ENCODE measurements at regions not wholly inside any gene's neighbourhood (a gene's known extent, or its start where the extent isn't known, plus 50 kb on each side); places are given as distances from the start of the nearest gene placed in this dataset.

DNA sequence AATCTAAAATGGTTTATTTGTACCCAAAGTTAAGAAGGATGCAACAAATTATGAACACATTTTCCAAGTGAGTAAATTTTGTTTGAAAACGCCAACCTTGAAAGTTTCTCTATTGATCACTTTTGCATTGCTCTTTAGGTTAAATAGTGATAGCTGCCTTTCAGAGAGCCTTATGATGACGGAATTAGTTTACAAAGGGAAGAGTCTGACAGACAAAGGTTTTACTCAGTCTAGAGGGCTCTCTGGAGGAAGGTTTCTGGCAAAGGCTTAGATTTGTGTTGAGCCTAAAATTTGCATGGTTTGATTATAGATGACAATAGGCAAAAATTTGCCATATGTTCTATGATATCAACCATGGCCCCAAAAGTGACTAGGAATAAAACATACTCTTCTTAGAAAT is 95.9 kb upstream of the RUNX1 start:
- no peak for FAIRE-seq

DNA sequence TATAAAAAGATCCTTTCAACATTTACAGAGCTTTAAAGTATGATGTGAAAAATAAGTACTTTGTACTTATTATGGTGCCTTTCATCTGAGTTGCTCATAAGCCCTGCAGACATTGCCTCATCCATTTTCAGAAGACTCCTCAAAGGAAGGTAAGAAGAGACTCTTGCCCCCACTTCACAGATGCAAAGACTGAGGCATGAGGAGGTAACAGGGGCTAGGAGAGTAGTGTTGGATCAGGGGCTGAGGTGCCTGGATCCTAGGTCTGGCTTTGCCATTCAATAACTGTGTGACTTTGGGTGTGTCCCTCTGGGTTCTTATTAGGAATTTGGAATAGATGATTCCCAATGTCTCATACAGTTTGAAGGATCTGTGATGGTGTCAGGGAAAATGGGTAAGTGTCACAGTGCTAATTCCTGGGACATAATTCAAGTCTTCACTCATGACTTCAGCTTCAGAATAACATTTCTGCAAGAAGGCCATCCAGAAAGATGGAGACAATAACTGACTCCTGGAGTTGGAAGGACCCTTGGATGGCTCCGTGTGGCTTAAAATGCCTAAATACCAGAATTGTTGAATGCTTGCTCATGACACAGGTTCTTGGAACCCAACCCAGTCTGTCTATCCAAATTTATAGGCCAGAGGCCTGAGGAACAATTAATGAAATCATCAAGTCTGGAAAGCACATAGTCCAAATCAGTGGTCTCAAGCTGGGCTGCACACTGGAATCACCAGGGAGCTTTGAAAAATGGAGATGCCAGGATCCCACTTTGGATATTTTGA is 93.1 kb upstream of the RUNX1 start:
- FAIRE-seq, result no peak

DNA sequence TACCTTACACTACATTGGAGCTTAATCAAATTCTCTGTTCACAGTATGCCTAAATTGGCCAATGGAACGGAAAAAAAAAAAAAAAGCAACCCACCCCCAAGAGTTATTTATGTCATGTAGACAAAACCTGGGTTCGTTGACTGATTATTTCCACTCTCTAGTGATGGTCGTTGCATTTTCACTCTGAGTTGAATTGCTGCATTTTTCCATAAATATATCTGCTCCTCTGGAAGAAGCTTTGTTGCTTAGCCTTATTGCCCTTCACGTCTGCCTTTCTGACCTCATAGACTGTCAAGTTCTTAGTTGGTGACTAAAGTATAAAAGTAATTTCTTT is 90.2 kb upstream of the RUNX1 start:
- FAIRE-seq, result no peak

DNA sequence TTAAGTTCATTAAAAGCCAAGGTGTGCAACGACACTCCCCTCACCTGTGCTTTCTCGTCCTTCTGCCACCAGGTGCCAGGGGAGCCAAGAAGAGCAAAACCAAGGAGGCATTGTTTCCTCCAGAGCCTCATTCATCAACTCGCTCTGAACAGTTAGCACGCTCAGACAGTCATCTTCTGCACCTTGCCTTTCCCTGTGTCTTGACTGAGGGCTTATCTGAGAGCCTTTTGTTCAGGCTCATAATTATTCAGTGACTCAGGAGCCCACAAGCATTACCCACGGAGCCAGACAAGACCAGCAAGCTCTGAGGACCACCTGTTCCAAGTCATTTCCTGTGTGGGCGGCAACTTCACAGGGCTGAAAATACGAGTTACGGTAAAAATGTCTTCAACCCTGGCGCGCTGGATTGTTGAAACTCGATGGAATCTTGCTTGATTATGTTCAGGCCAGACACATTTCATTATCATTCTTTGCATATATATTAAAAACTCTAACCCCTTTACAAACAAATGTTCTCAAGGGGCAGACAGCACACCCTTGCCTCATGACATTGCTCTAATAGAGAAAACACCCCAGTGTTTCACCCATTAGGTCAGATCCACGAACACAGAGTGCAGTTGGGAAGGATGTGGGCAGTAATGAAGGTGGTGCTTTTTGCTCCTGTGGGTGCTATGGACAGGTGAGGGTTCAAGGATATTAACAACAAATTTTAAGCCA is 89.7 kb upstream of the RUNX1 start:
- no peak for FAIRE-seq

DNA sequence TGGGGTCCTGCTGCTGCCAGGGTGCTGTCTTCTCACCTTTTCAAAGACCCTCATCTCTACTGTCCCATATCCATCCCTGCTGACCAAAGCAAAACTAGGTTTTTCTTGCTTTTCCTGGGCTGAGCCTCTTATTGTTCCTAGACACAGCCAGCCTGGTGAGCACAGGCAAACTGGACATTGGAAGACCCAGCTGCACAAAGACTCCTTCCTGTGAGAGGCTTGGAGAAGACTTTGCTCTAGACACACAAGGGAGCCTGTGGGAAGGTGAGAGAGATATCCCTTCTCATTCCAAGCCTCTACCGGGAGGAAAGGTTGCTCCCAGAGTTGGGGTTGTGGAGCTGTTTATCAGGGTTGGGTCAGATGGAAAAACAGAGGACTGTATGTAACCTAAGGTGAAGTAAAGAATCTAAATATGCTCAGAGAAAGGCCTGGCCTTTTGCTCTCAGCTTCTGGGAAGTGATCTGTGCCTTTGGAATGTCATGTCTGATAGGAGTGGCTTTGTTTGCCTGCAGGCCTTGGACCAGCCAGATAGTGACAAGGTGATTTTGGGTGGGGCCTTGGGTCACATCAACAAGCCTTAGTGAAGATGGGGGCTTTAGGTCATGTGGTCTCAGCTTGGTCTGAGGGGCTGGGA is 87.6 kb upstream of the RUNX1 start:
- FAIRE-seq, result no peak

DNA sequence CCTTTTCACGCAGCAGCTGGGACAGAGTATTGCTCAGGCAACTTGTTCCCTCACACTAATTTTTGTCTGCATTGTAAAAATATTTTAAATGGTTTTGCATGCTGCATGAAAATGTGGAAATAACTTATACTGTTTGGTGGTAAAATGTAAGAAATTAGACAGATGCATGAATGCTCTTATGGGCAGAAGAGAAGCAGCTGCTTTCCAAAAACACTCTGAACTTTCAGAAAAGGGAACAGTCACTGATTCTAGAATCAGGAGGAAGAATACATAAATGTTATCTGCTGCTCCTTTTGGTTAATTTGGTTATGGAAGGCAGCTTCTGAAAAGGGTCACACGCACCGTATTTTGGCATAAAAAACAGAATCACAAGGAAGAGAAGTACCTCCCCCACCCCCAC is 87.0 kb upstream of the RUNX1 start:
- no peak for FAIRE-seq

DNA sequence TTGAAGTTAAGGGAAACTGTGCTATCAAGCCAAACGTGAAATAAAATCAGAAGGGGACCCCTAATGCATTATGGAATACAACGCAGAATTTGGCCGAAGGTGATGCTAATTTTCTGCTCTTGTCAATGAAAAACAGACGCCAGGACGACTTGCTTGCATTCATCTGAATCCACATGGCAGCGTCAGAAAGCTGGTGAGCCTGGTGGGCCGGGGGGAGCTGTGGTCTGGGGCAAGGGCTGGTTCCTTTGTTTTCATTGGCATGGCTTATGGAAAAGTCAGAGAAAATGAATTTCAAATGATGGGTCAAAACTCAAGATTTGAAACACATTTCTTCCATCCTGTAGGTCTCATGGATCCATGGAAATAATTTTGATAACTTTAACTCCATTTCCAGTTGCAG is 86.4 kb upstream of the RUNX1 start:
- FAIRE-seq, result no peak

DNA sequence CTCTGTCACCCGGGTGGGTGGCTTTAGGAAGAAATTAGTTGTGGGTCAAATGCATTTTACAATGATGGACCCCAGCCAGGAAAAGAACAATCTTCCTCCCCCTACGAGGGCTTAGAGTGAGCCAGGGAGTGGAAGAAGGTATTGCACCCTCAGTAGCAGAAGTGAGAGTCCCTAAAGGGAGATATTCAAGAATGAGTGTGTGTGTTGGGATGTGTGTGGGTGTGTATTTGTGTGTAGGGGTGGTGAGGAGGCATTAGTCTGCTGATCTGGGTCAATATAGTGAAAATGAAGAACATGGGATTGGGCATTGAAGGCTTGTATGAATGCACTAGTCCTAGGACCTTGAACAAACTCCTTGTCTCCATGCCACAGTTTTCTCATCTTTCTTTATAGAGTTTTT is 85.2 kb upstream of the RUNX1 start:
- no peak for FAIRE-seq

DNA sequence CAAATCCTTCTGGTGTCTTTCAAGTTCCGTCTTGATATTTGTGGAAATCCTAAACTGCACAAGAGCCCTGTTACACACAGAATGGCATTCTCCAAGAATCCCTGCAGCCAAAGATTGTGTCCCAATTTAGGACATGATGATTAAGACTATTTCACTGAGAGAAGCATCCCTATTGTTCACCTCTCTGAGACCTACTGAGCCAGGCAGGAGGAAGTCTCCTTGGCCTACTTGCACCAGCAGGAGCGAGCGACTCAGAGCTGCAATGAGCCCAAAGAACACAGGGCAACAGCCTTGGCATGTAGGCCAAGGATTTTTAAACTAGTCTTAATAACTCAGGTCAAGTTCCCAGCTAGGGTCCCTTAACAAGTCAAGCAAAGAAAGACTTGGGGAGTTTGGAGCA is 79.4 kb upstream of the RUNX1 start:
- no peak for FAIRE-seq

DNA sequence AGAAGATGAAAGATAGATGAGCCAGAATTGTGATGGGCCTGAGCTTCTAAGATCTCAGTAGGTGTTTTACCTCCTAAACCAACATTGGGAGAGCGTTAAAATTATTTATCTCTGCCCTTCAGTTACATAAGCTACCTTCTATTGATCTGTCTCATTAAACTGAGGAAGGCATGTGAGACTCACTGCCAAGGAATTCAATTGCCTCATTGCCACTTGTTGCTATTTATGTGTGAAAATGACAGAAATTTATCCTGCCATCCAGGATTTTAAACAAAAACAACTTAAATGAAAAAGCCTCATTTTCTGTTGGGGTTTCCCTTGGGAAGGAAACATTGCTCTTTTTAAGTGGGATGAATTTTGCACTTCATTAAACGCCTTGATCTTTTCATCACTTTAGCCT is 78.7 kb upstream of the RUNX1 start:
- FAIRE-seq, result no peak

DNA sequence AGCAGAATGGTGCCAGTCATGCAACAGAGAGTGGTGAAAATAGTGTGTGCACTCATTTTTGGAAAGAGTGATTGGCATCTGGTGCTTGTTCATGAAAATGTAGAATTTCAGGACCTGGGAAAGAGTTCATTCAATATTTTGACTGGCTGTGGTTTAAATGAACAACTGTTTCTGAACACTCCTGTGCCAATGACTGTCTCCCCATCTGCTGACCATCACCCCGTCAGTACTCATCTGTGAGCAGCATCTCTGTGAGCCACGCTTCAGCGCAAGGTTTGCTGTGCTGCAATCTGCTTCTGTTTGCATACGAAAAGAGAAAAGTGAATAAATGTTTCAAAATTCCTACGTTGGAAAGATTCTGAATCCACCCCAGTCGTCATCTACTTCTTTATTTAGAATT is 77.9 kb upstream of the RUNX1 start:
- FAIRE-seq, result no peak

DNA sequence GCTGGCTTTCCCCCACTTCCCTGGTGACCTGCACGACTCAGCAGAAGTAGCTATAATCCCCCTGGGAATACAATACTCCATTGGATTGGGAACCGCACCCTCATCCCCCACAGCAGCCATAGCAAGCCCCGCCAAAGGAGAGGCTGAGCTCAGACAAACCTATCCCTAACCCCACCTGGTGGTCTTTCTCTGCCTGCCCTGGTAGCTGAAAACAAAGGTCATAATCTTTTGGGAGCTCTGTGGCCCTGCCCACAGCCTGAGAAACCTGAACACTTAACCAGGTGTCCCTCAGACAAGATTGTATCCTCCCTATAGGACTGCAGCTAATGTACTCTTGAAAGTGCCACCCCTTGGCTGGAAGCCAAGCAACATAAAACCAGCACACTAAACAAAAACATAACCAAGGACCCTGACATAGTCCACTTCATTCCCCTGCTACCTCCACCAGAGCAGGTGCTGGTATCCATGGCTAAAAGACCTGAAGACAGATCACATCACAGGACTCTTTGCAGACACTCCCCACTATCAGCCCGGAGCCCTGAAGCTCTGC is 71.6 kb upstream of the RUNX1 start:
- no peak for FAIRE-seq

DNA sequence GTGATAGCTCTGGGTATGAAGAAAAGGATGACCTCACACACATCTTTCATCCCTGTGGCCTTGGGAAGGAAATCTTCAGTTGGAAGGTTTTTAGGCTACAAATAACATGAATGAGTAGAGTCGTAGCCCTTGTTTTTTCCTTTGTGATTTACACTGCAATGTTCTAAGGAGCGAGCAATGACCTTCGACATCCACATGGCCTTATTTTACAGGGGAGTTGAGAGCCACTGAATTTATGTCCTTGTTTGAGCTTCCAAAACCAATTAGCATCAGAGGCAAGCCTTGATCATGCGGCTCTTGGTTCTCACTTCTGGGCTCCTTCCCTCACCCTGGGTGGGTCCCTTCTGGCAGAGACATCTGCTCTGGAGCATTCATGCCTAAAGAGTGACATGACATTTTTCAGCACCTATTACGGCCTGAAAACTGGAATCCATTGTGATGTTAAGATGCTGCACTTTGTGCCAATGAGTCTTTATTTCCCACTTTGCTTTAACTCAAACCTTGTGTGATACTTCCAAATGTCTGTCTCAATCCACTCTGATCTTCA is 70.5 kb upstream of the RUNX1 start:
- FAIRE-seq, result no peak

DNA sequence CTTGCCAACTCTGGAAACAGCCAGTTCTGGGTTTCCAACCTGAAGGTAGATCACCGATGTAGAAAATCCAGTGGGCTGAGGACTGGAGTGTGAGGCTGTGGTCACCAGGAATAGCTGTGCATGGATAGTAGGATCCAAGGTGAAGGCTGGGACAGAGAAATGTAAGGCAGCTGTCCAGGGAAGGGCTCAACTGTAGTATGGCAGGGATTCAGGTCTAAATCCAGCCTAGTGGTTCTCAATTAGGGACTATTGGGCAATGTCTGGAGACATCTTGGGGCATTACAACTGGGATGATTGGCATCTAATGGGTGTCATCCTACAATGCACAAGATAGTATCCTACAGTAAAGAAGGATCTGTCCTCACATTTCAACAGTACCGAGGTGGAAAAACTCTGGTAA is 67.7 kb upstream of the RUNX1 start:
- no peak for FAIRE-seq

DNA sequence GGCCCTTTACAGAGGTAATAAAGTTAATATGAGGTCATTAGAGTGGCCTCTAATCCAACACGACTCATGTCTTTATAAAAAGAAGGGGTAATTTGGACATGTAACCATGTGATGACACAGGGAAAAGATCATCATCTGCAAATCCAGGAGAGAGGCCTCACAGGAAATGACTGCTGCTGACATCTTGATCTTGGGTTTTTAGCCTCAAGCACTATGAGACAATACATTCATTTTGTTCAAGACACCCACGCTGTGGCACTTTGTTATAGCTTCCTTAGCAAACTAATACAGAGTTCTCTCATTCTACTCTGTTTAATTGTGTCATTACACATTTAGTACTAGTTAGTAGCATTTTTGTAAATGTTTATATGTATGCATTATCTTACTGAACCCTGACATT is 64.0 kb upstream of the RUNX1 start:
- no peak for FAIRE-seq

DNA sequence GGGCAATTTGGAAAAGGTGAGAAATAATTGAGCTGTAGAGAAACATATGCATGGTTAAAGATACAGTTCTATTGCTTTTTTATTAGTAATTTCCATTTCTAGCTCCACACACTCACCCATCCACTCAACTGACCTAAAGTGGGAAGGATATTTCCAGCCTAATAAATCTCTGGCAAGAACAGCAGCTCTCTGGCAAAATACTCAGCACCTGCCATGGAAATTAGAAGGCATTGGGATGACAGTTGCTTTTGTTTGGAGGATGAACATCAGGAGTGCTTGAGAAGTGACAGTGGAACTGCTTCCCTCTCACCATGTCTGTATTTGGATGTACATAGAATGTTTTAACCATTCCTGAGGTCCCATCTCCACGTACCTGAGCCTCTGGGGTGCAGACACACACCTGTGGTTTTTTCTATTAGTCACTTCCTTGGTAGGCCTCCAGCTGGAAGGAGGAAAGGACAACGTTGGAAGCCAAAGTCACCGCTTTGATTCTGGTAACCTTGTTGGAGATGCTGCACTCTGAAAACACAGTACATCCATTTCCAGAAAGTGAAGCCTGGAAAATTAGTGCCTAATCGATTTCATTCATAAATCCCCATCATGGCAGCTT is 62.3 kb upstream of the RUNX1 start:
- FAIRE-seq, result no peak

DNA sequence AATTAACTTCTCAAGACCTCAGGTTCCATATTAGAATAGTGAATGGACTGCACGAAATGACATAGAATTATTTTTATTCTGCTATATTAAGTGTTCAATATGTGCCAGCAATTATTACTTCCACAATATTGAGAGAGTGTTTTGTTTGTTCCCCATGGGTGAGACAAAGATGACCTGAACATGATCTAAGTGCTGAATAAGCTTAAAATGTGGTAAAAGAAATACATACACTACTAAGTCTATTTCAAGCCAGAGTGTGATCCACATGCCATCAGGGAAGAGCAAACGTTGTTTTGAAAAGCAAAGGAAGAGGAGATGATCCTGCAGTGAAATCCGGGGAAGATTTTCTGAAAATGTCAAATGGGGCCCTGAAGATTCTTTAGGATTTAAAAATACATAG is 59.8 kb upstream of the RUNX1 start:
- FAIRE-seq, result no peak

DNA sequence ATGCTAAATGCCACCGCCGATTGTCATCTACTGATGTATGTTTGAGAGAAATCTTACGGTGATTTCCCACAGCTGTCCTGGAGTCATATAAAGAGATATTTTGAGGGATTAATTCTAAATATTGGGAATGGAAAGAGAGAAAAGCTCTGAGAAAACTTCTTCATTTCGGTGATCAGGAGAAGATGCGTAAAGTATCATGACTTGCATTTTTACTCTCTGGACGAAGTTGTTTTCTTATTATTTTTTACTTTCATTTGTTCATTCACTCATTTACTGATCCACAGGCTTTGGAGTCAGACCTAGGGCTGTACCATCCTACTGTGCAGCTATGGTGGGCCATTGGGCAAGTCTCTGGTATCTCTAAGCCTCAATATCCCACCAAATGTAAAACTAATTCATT is 58.4 kb upstream of the RUNX1 start:
- no peak for FAIRE-seq

DNA sequence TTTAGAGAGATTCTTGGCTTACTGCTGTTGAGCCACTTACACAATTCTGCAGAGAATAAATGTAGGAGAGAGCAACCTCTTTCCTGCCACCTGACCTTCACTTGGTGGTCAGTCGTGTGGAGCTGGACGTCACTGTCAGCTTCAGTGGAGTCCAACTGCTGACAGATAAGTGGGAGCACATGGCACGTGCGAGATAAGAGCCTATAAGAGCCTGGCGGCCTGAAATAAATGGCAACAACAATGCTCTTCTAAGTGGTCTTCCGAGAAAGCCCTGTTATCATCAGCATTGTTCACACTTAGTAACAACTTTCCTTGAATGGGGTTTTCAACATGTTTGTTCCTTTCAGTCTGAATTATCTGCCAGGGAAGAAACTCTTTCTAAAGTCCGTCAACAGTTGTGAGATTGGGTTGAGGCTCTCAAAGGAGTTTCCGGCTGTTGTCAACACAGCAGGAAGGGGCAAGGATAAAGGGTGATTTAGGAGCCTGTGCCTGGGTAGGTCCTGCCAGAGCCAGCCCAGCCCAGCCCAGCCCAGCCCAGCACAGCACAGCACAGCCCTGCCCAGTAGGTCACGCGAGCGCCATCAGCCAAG is 57.2 kb upstream of the RUNX1 start:
- no peak for FAIRE-seq

DNA sequence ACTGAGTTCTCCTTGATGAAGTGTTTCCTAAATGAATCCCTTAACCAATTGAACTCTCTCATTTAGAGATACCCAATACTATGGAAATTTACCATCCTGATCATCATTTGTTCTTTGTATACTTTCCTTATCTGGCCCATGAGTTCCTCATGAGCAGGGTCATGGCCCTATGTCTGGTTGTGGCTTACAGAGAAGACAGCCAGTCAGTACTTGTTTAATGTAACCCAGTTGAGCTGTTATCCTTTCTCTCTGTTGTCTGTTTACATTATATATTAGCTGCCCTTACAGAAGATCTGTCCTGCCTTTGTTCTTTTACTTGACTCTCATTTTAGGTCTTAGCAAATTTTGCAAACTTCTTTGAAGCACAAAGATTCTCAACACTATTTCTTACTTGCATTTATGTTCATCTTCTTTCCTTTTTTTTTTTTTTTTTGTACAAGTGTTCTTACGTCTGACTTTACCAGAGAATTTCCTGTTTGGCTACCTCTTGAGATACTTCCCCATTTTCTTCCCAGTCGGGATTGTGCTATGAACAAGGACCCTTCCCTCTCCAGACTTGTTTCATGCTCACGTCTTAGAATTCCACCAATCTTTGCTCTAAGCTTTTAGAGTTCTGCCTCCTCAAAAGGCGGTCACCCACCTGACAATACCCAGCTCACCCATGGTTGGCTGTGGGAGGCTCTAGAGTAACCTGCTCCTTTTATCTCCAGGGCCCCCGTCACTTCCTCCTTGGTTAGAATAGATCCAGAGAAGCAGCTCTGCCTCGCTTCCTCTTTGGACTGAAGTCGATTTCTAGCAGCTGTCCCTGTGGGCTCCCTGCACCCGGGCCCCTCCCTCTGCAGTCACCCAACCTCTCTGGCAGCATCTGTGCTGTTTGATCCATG is 53.6 kb upstream of the RUNX1 start:
- FAIRE-seq, result no peak

DNA sequence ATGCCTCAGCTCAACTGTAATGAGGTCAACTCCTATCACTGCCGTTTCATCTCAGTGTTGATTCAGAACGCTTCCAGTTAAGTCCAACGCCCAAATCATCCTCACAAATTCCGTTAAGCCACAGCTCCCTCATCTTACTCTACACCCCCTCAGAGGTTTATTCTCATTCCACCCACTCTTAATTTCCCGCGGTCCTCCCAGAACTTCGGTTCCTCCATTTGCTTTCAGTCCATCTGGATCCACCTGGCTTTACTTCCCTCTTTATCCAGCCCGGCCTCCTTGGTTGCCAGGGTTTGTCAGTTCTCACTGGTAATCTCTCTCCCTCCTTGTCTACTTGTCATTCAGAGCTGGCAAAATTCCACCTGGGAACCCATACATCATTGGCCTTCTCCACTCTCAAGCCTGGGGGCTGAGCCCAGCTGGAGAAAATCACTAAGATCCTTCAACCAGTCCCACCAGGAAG is 51.3 kb upstream of the RUNX1 start:
- FAIRE-seq, result no peak

DNA sequence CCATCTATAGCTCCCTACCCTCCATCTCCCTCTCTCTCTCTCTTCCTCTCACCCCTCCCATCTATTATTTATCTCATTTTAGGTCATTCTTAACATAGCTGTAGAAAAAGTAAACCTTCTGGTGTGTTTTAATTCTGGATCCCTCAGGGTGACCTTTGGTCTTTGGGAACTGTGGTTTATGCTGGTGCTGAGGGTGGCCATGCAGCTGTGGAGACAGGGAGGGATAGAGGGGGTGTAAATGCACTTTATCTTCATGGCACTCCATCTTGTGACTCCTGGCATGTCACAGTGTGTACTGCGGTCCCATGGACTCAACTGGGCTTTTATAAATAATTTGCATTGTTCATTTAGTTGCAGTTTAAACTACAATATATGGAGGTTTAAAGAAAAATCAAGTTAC is 50.2 kb upstream of the RUNX1 start:
- FAIRE-seq, result no peak
